NCI-H460 (cell line): ENCODE measurements at regions not wholly inside any gene's neighbourhood (a gene's known extent, or its start where the extent isn't known, plus 50 kb on each side); places are given as distances from the start of the nearest gene placed in this dataset.

Experiments
- DNase-seq: peaks from one replicate; pipeline ENCODE4 v3.0.0-alpha.2; 2016; ENCODE audit warnings: low read depth; ENCODE audit errors: extremely low read depth

DNA sequence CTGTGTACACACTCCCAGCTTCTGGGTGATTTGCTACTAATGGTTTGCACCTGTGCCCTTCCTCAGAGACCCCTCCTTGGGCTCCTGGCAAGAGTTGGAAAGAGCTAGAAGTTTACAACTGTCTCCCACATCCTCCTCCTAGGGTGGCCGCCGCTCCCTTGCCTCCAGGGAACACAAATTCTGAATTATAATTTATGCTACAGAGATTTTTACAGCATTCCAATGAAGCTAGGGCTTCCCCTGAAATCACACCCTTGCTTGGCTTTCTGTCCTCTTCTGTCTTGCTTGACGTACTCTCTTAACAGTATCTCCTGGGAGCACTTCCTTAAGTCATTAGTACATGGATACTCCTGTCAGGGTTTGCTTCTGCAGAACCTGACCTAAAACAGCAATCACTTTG is 180.2 kb downstream of the KCNA5 start:
- no peak for DNase-seq

DNA sequence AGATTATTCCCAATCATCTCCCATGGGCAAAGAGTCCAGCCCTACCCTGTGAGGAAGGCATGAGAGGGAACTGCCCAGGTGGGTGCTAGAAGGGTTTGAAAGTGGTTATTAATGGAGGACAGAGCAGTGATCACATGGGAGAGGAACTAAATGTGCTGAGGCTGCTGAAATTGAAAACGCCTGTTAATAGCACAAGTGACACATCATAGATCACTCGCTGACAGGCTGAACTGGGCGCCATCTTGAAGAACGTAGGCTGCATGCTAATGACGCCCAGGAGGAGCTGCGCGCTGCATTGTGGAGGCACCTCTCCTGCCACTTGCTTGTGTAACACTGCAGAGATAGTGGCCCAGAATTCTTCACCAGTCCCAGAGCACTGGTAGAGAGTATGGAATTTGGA is 182.9 kb downstream of the KCNA5 start:
- DNase-seq = no peak

DNA sequence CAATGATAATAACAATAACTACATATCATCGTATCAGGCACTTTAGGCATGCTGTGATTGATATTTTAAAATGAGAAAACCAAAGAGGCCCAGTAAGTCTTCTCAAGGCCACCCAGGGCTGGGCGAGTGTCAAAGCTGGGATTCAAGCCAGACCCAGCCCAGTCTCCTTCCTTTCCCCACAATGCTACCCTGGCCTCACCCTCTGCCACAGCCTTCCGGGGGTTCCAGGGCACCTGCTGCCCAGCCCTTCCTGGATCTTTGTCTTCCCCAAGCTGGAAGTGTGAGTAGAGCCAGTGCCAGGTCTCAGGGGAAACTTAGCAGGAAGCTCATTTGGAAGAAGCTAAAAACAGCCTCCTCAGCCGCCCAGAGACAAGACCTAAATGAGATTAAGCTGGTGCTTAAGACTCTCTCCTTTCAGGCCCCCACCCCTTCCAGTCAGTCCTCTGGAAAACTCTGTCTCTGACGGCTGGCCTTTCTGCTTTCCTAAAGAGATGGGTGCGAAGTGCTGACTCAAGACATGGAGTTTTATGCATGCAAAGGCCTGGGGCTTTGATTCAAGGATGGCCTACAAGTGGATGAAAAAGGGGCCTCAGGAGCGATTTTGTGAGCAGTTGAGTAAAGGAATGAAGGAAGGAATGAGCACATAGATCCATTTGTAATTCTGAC is 184.2 kb downstream of the KCNA5 start:
- DNase-seq = no peak

DNA sequence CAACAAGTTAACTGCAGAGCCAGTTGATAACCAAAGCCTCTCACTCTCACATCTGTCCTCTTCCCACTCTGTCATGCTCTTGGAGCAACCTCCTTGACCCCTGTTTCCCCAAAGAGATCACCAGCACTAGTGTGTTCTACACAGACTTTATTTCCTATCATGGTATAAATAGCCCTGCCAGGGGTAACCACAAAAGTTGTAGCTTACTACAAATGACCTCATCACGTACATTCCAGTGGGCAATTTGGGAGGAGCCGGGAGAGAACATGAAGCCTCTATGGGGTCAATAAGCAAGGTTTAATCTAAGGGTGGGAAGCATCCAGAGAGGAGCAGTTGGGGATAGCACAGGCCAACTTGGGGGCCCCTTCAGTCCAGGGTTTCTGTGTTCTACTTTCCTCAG is 186.5 kb downstream of the KCNA5 start:
- no peak for DNase-seq

DNA sequence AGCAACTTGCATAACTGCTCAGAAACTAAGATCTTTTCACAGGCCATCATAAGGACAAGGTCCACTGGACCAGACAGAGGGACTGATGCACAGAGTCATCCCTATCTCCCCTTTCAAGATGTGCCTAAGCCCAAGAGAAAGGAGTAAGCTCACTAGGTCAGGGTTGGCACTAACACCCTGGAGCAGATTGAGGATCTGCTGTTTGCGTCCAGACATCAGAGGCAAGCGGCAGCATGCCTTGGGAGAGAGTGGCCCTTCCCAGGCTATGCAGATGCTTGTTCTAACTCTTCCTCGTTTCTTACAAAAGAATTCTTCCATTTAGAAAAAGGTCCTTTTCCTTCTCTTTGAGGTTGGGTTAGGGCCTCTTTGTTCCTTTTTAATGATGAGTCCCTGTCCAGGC is 187.2 kb downstream of the KCNA5 start:
- DNase-seq = no peak

DNA sequence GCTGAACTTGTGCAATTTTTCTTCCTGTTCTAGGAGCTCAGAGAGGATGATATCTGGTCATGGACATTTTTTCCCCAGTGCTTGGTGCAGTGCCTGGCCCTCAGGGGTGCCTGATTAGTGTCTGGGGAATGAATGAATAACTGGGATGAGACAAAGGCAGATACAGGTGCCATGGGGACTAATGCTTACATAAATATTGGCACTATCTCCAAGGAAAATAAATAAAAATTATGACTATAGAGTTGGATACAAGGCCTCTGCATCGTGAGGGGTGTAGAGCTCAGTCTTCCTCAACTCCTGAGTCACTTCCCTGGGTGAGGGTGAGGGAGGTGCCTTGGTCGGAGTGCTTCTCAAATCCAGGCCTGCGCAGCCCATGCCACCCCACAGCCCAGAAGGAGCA is 188.6 kb downstream of the KCNA5 start:
- DNase-seq = no peak

DNA sequence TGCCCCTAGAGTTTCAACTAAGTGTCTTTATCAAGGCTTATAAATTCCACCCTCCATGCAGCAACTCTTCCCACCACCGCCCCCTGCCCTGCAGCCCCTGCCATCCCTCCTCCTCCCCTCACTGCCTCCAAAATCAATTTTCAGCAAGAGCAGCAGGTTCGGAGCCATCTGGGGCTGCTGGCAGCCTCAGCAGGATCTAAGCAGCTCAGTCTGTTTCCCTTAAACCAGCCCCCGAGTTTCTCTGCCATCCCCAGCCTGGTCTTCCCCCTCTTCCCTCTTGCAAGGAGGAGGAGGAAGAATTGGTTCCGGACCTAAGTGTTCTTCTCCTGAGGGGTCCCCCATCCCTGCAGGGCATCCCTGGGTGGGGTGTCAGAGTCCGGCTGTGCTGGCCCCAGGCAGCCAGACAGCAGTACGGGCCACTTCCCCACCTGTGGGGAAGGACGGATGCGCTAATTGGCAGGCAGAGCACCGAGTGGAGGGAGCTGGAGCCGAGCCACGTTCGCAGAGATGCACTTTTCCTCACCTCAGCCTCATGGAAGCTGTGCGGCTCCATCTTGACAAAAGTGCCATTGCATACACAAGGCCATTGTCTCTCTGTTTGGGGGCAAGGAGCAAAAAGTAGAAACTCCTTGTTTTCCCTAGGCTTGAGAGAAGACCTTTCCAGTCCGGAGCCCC is 189.3 kb downstream of the KCNA5 start:
- DNase-seq = no peak

- DNase-seq = no peak
Observed at GRCh38 chr12:5236022-5236640, 192.5 kb downstream of the KCNA5 start.

DNA sequence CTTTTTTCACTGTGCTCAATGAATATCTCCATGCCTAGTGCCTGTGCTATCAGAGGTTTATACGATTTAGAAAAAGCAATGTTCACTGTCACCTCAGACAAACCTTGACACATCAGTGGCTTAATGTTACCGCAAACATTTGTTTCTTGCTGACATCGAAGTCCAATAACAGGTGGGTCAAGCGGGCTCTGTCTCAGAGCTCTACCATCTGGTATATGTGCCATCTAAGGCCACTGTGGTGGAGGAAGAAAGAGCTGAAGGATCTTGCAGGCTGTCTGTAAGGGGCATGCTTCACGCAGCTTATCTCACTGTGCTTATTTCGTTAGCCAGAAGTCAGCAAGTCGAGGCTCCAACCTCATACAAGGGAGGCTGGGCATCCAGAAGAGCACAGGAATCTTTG is 189.5 kb upstream of the NTF3 start:
- no peak for DNase-seq

GRCh38 chr12:5243014-5243413 is 188.9 kb upstream of the NTF3 start:
- DNase-seq = no peak

GRCh38 chr12:5244513-5244972 is 187.4 kb upstream of the NTF3 start:
- DNase-seq = no peak

- DNase-seq = no peak
Observed at GRCh38 chr12:5246196-5246595, 185.7 kb upstream of the NTF3 start.

DNA sequence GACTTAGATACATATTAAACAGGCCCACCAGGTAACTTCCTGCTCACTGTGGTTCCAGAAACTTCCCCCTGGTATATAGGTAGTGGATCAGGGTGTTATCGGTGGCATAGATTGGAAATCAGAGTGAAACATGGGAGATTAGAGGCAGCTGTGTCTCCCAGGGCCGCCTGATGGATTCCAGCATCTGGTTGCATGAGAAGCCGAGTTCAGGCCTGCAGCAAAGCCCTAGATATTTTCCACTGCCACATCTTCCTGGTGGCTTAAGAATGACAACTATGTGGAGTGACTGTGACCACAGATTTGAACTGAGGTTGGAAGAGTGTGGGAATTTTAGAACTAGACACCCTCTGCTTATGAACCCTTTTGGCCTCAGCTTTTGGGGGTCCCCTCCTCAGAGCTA is 184.8 kb upstream of the NTF3 start:
- no peak for DNase-seq

DNA sequence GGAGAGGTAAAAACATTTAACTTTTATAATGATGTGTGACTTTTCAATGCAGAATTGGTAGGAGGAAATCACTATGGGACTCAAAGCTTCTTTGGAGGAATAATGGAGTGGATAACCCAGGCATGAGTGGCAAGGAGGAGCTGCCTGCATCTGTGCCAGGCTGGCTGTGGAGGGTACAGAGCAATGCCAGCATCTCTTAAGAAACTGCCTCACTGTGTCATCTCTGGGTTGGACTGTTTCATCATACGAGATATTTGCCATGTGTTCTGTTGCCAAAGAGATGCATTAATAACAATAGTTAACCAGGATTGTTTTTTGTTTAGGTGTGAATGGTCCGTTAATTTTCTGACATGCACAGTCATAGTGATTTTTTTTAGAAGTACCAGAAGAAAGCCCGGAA is 183.7 kb upstream of the NTF3 start:
- DNase-seq = no peak

DNA sequence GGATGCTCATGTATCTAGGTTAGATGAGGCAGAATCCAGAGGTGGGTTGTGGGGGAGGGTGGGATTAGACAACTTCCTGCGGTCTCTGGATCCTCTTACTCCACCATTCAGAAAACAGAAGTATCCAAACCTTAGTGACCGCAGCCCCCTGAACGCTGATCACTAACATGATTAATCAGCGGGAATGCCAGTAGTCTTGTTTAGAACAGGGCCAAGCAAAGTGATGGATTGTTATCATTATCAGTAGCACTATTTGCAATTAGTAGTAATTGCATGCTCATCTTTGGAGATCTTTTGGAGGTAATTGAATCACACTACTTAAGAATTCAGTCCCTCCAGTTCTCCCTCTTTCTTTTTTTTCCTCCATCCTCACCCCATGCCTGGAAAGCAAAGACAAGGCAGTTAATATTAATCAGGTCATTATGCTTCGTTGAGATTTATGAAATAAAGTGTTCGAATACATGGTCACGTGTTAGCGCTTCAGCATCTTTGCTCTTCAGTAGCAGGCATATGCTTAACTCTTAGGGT is 182.8 kb upstream of the NTF3 start:
- DNase-seq = no peak

DNA sequence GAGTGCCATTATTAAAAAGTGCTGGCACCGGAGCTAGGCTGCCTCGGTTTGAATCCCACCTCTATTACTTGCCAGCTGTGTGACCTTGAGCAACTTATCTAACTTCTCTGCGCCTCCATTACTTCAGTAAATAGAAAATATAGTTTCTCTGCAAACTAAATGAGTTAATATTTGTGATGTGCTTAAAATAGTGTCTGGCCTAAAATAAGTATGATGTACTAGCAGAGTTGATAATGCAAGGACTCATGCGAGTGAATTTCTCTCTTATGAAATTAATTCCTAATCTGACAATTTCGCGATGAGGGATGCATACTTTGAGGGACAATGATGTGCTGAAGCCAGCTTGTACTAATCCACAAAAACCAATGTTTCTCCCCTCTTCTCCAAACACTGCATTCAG is 180.8 kb upstream of the NTF3 start:
- no peak for DNase-seq

GRCh38 chr12:5251786-5252185 is 180.1 kb upstream of the NTF3 start:
- DNase-seq = no peak

DNA sequence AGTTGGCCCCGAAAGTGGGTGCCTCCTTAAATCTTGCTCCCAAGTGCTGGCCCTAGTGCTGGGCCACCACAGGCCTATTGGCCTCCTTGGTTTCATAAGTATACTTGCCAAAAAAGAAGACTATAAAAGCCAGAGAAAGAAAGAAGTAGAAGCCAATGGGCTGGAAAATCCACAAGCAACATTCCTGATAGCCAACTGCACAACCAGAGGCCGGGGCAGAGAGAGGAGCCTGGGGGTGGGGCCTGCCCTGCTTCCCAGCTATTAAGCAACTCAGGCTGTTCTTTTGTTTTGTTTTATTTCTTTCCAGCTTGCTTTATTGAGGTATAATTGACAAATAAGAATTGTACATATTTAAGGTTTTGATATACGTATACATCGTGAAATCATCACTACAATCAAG is 177.2 kb upstream of the NTF3 start:
- no peak for DNase-seq

- DNase-seq = no peak
Observed at GRCh38 chr12:5257763-5258495, 174.0 kb upstream of the NTF3 start.

DNA sequence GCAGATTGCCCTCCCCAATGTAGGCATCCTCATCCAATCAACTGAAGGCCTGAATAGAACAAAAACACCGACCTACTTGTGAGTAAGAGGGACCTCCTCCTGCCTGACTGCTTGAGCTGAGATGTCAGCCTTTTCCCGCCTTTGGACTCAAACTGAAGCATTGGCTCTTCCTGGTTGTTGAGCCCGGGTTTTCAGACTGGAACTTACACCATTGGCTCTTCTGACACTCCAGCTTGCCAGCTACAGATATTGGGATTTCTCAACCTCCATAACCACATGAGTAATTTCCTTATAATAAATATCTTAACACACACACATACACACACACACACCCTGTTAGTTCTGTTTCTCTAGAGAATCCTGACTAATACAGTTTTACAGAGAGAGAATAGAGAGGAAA is 173.4 kb upstream of the NTF3 start:
- no peak for DNase-seq

GRCh38 chr12:5258926-5259325 is 173.0 kb upstream of the NTF3 start:
- no peak for DNase-seq
